ENCODE measurements at regions not wholly inside any gene's neighbourhood (a gene's known extent, or its start where the extent isn't known, plus 50 kb on each side); places are given as distances from the start of the nearest gene placed in this dataset.

- no peaks in the 10 kb centered on the region for H3K36me3 ChIP-seq (ENCODE audit: control insufficient read depth in 4 of 4, insufficient read depth in 3 of 4, low read depth in 1 of 4, low read length in 3 of 4)
- H3K9ac ChIP-seq (ENCODE audit: low read depth in 1 of 2, low read length in 2 of 2): no peak overlapping the region
- 15% methylated on average over 21 of the region's 21 CpGs for WGBS
- H3K9me3 ChIP-seq (ENCODE audit: control insufficient read depth in 4 of 4, low read length in 3 of 4): no peaks in the 10 kb centered on the region
- H3K4me1 ChIP-seq (ENCODE audit: control insufficient read depth in 4 of 4, insufficient read depth in 4 of 4, low read length in 3 of 4): peaks cover 0 to 3% (median 0%) of the 10 kb centered on the region in 4 donors
- H3K27me3 ChIP-seq (ENCODE audit: control insufficient read depth in 4 of 4, insufficient read depth in 4 of 4, low read length in 3 of 4): no peaks in the 10 kb centered on the region
- no peak overlapping the region for H3K27ac ChIP-seq (ENCODE audit: low read depth in 1 of 2, low read length in 2 of 2)
- TF ChIP-seq JUND (IDR thresholded peaks at IDR 0.05) (no peak), SP1 (IDR thresholded peaks at IDR 0.05) (no peak), ZBTB33 (IDR thresholded peaks at IDR 0.05) (no peak), TAF1 (conservative IDR thresholded peaks at IDR 0.05) (no peak), YY1 (IDR thresholded peaks at IDR 0.05) (no peak), NR2F2 (IDR thresholded peaks at IDR 0.05) (no peak), HNF4G (IDR thresholded peaks at IDR 0.05) (no peak), GABPA (IDR thresholded peaks at IDR 0.05 in 1 of 2, conservative IDR thresholded peaks at IDR 0.05 in 1 of 2) (no peak), EGR1 (IDR thresholded peaks at IDR 0.05; ENCODE audit: low read depth in 2 of 2) (no peak), REST (IDR thresholded peaks at IDR 0.05) (no peak), RXRA (IDR thresholded peaks at IDR 0.05) (no peak), FOXA2 (IDR thresholded peaks at IDR 0.05) (no peak), RAD21 (IDR thresholded peaks at IDR 0.05) (no peak), CTCF (IDR thresholded peaks at IDR 0.05; ENCODE audit: low read depth, low read length, missing input control) (no peak), ATF3 (IDR thresholded peaks at IDR 0.05) (no peak), HNF4A (conservative IDR thresholded peaks at IDR 0.05) (no peak)
- TF ChIP-seq, protein P1, sequence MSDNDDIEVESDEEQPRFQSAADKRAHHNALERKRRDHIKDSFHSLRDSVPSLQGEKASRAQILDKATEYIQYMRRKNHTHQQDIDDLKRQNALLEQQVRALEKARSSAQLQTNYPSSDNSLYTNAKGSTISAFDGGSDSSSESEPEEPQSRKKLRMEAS (IDR thresholded peaks at IDR 0.05): no peak
- no peak for DNase-seq (ENCODE audit: low spot score)
- H3K4me3 ChIP-seq (ENCODE audit: low read depth in 1 of 3, low read length in 3 of 3): peak overlapping the region in 1 of 3 donors; percentile 29
Observed at GRCh38 chr13:34750078-34750931, 191.8 kb upstream of the NBEA start.

Data from liver (tissue), 8 donors.